ENCODE measurements at regions not wholly inside any gene's neighbourhood (a gene's known extent, or its start where the extent isn't known, plus 50 kb on each side); places are given as distances from the start of the nearest gene placed in this dataset.

DNA sequence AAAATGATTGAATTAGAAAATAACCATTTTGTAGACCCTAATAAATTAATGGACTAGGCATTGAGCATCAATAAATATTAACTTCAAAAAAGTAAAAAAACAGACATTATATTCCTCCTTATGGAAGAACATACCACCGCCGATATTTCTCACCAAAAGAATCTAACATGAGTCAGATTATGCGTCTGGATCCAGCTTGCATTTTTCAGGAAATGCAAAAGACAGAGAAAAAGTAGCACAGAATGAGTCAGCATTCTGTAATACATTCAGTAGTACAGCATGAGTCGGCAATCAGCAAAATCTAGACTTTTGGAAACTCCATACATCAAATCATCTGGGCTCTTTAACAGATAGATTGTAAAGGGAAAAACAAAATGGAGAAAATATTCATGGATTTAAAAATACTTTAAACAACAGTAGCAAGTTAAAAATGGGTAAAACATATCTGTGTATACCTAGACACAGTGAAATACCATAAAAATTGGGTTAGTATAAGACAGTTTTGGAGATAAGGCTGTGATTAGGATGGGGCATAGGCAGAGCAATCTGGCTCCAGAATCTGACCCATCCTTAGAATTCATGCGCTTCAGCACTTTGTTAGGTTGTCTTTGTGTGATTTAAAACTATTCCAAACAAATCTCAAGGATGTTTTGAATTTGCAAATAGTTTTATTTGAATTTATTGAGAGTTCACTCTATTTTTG lies 633.0 kb upstream of the FAM241A start:
- no peak for DNase-seq

DNA sequence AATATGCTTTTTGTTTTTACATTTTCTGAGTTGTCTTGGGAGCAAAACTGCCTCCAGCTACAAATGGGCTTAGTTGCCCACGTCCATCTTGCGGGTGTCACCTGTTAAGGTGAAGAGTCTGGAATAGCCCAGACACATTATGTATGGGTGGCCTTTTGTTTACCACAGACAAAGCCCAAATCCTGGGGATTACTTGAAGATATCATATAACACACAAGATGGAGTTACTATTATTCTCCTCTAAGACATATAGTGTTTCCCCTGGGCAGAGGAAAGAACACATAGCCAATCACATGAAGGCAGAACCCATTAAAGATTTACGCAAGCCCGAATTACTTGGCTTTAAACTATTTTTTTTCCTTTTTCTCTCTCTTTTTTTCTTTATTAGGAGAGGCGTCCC lies 625.6 kb upstream of the FAM241A start:
- no peak for DNase-seq

DNA sequence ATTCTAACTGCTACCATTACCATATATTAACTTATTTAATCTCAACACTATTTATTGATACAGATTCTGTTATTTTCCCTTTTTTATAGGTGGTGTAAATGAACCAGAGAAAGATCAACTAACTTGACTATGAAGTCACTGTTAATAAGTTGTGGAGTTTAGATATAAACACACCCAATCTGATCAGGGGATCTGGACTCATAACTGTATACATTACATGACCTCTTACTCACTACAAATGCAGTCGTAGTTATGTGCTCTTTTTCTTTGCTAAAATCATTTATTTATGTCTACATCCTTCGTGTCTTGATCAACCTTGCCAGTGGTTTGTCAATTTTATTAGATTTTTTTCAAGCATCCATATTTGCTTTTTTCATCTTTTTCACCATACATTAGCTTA lies 614.8 kb upstream of the FAM241A start:
- no peak for DNase-seq

DNA sequence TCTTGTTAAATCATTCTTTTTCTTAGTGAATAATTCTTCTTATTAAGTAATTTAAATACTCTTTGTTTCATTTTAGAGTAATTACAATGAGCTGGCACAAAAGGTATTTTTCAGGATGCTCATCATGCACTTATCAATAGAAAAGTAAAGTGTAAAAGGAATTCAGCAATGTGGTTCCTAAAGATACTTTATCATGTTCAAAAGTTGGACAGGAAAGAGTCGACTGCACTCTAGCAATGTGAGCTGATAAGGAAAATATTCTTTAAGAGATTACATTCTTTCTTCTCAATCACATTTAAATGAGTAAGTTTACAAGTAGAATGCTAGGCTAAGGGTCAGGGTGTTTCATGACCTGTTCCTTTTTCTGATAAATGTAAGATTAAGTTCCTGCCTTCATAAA lies 609.5 kb upstream of the FAM241A start:
- no peak for DNase-seq

DNA sequence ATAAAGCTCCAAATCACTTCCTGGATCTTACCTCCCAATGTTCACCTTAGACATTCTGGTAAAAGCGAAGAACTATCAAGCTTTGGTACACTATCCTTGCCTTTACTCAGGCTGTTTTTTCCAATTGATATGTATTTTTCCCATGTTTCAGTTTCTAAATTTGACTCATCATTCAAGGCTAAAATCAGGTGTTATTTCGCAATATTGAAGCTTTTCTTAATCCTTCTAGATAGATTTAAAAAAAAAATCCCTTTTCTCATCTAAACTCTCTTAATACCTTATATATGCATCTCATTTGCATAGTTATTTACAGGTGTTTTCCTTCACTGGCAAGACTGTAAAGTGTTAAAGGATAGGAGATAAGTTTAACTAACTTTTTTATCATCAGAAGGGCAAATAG lies 608.1 kb upstream of the FAM241A start:
- no peak for DNase-seq

DNA sequence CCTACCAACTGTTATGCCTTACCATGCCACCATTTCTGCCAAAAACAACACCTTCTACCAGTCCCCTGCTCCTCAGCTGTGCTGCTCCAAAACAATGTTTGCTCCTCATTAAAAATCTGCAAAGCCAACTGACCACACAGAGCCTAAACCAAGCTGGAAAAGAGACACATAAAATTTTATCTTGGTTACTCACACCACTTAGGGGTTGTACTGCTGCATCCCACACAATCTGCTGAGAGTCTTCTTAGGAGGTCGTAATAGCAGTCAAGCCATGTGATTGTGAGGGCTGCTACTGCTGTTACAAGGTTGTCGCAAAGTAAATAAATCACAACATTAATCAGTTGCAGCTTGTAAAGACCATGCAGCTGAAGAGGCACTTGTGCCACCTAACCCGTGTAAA lies 607.4 kb upstream of the FAM241A start:
- no peak for DNase-seq

DNA sequence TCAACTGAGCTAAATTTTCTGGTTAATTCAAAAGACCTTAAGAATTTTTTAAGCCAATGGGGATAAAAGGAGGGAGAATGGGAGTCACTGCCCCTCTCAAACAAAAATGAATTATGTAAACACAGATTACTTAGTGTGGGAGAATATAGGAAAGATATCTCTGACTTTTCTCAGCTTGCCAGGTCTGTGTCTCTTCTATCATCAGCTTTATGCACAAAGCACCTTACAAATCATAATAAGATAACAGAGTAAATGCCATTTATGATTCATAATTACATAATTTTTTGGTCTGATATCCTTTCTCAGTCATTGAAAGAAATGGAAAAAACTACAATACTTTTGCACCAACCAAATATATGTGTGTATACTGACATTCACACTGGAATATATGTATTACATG lies 604.6 kb upstream of the FAM241A start:
- no peak for DNase-seq

DNA sequence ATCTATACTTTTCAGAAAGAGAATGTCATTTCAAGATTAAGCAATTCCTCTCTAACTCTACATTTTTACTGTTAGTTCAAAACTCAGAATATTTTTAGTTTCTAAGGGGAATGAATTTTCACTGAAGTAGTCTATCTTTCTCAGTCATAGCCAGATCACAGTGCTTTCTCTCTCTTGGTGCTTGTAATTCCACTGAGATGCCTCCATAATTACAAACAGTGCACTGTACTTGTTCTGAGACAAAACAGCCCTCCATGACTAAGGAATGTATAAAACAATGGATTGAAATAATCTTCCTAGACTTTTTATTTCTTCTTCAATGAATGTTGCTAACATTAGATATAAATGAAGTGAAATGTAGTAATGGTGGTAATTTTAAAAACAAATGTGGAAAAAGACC lies 603.2 kb upstream of the FAM241A start:
- DNase-seq: no peak

DNA sequence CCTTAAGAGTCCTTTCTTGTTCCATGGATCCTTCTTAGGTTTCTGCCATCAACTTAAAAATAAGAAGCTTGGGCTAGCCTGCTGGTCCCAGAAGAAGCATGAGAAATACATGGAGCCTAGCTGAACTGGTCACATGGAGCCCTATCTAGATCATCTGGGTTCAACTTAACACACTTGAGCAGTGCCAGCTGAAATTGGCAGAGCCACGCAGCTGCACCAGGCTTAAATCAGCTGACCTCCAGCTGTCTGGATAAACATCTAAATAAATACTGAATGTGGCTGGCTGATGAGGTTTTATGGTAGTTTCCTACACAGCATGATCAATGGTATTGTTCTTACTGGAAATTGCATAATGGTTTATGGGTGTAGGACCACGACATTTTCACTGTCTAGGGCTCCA lies 598.4 kb upstream of the FAM241A start:
- DNase-seq: no peak

DNA sequence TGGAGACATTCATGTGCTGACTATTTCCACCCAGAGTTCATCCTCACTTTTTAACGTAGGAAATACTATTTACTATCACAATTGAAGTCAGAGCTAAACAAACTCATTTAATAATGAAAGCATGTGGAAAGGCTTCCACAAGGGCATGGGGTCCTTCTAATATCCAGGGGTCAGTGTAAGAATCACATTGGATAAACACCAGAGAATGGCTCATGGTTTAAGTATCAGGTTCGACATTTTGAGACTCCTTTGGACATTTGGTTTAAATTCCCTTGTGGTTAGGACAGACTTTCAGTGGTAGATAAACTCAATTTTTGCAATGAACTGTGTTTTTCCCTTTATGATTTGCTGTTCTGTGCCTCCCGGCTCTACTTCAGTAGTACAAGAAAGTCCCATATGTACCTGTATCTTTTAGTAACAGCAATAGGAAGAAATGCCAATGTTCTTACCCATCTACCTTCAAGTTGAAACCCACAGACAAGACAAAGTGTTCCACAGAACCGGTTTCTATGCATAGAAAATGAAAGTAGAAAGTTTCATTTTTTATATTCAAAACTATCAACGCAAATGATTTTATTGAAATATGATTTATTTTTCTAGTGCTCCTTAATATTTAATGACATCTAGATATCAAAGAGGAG lies 589.0 kb upstream of the FAM241A start:
- no peak for DNase-seq

DNA sequence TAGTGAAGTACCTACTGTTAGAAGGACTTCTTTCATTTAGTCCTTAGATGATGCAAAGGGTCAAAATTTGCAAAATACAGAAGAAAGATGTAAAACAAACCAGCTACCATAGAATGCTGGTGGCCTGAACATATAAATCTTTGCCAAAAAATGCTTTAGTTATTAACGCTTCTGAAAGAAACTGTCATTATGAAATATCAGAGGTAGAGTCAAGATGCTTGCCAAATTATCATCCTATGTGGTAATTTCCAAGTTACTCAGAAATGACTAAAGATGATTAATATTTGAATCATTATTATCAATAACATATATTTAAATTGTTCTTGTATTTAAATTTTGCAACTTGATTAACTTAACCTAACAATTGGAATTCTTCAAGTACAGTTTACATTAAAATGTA lies 588.4 kb upstream of the FAM241A start:
- DNase-seq: no peak

DNA sequence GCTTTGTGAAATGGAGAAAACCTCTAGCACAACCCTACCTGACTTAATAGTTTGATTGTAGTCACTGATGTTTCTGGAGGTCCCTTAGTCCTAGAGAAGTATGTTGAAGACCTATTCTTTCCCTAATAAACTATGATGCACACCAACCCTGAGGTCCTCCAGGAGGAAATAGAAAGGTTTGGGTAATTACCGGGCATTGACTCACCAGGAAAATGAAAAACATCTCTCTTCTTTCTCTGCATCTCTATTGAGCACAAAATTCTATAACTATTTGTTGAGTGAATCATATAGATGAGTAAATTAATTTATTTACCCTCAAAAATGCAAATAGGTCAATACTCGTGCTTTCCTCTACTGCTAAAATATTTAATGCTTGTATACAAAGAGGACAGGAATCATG lies 582.4 kb upstream of the FAM241A start:
- no peak for DNase-seq

DNA sequence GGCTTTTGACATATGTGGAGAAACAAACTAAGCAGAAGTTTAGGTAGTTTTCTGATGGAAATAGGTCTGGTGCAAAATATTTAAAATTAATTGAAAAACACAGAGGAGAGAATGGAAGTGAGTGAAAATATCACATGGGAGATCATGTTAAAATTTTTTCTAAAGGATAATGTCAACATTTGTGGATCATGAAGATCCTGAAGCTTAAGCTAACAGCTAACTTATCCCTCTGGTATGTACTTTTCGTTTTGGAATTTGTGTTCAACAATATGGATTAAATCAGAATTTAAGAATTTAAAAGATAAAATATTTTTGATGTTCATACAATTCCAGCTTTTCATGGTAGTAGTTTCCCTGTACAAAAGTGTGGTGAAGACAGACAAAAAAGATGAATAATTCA lies 572.8 kb upstream of the FAM241A start:
- no peak for DNase-seq

DNA sequence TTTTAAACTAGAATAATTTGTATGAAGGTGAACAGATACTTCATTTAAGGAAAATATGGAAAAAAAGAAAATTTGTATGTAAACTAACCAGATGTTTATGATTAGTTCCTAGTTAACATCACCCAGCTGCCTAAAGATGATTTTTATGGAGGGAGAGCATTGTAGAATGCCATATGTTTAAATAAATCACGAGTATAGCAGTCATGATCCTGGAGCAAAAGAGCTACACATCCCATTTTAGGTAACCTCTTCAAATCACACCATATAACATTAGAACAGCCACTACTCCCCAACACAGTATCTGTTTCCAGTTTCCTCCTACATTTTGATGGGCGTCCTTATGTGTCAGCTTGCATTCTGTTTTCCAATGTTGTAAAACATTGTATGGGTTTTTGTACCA lies 571.9 kb upstream of the FAM241A start:
- DNase-seq: no peak

DNA sequence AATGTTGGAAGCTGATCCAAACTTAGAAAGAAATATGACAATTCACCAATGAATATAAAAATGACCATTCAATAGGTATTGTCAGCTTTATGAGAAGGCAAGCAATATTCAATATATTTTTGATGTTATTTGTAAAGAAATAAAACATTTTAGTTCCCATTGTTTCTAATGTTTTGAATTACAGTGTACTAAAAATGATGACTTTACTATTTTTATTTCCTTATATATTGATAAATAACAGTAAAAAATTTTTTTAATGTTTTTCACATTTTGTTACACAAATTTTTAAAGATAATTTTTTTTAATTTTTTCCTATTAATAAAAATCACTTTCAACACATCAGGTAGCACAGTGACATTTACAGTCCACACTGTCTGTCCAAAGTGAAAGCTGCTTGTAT lies 565.5 kb upstream of the FAM241A start:
- no peak for DNase-seq

DNA sequence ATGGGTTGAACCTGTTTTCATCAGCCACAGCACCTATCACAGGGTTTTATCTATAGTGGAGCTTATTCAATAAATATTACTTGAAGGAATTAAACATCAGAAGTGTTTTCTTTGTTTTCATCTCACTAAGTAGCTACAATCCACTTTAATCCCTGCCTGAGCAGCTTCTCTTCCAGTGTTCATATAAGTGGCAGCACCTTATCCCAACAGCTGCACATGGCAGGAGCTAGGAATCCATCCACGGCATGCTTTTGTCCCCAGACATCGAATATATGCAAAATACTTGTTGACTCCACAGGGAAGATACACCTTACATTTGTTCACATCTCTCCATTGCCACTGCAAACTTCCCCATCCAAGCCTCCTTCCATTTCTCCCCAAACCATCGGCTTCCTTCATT lies 549.8 kb upstream of the FAM241A start:
- no peak for DNase-seq

DNA sequence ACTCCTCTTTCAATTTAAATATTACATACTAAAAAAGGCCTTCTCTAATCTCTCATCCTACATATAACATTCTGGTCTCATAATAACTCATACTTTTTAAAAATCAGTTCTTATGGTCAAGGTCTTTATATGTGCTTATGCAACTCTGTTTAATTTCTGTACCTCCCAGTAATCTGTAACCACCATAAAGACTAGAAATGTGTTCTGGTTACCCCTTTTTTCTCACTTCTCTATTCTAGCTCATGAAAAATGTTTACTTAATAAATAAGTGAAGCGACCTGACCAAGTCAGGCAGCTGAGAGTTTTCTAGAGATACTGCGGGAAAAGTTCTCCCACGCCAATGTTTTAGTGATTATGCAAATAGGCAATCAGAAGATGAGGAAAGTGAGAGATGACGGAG lies 548.8 kb upstream of the FAM241A start:
- no peak for DNase-seq

DNA sequence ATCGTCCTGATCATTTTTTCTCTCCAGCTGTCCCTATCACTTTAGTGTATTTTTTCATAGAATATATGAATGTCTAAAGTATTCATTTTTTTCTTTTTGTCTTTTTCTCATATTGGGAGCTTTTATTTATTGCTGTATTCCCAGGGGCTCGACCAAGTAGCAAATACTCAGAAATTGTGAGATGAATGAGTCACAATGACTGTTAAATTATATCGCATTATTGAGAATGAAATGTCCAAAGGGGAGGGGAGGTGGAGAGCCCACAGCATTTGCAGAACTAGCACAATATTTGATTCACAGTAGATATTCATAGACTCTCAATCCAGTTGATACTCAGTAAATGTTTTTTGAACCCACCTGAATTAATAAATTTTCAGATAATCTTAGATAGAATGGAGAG lies 543.6 kb upstream of the FAM241A start:
- no peak for DNase-seq

DNA sequence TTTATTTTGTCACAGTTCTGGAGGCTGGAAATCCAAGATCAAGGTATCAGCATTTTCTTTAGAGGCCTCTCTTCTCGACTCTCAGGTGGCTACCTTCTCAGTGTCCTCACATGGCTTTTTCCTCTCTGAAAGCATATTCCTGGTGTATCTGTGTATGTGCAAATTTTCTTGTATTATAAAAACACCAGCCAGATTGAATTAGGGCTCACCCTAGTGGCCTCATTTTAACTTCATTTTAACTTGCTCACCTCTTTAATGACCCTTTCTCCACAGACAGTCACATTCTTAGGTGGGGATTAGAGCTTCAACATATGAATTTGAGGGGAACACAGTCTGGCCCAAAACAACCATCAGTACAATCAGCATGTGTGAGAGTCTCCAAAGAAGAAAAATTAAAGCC lies 542.4 kb upstream of the FAM241A start:
- DNase-seq: no peak

DNA sequence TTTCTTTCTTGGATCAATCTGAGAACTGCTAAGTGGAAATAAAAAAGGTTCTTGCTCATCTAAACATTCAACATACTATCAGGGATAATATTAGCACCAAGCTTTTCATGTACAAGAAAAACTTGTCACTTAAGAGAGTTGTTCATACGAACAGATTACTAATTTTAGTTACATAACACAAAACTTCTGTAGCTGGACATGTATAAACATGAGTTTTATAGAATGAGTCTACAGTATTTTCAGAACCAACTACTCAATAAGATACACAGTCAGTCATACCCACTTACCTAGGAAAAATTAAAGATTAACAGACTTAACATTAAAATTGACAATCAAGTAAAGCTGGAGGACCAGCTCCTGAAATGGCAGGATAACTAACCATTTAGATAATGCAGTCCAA lies 540.1 kb upstream of the FAM241A start:
- no peak for DNase-seq

DNA sequence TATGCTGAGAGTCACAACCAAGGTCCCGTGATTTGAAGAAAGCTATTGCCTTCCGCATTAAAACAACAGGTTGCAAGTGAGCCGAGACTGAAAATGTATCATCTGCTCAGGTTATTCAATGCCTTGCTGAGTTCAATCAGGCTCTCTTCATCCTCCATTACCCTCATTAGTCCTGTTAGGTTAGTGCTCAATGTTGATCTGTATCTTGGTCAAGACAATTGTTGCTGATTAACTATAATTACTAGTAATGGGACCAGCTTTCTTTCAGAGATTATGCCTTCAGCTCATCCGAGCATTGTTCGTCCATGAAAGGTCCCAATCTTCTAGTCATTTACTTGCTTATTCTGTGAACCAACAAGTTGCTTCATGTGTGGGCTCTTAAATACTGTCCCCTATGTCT lies 534.6 kb upstream of the FAM241A start:
- no peak for DNase-seq

DNA sequence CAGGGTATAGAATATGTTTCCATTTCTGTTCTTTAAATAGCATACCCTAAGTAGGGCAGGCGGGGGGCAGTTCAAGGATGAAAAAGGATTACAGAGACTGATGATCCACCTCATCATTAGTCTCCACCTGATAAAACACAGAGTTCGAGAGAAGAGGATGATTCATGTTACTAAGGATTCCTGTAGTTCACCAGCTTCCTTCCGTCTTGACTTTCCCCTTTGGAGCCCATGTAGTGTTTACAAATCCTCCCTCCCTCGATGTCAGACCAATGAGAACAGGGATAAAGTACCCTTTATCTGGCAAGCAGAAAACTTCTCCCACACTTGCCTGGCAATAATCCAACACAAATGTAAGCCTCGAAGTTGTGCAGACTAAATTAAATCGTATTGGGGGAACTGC lies 526.3 kb upstream of the FAM241A start:
- no peak for DNase-seq

DNA sequence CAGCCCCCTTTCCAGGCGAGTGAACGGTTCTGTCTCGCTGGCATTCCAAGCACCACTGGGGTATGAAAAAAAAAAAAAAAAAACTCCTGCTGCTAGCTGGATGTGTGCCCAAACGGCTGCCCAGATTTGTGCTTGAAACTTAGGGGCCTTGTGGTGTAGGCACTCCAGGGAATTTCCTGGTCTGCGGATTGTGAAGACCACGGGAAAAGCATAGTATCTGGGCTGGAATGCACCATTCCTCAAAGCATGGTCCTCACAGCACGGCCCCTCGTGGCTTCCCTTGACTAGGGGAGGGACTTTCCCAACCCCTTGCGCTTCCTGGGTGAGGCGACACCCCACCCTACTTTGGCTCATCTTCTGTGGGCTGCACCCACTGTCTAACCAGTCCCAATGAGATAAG lies 516.8 kb upstream of the FAM241A start:
- no peak for DNase-seq

DNA sequence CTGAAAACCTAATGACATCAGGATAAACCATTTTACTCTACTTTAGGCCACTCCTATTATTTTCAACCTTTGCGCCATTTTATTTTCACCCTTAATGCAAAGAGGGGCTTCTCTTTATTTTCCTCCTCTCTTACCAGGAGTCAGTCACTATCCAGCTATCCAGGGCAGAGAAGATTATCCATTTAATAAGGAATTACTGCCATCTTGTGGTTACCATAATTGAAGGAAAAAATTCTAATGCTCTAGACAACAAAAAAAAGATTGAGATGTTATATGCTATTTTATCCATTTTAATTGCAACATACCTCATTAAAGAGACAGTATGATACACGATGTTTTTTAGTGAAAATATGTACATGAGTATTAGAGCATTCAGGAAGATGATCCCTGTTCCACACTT lies 514.5 kb upstream of the FAM241A start:
- no peak for DNase-seq

Data from femur (tissue), 1 donor.